ENCODE measurements at regions not wholly inside any gene's neighbourhood (a gene's known extent, or its start where the extent isn't known, plus 50 kb on each side); places are given as distances from the start of the nearest gene placed in this dataset.

DNA sequence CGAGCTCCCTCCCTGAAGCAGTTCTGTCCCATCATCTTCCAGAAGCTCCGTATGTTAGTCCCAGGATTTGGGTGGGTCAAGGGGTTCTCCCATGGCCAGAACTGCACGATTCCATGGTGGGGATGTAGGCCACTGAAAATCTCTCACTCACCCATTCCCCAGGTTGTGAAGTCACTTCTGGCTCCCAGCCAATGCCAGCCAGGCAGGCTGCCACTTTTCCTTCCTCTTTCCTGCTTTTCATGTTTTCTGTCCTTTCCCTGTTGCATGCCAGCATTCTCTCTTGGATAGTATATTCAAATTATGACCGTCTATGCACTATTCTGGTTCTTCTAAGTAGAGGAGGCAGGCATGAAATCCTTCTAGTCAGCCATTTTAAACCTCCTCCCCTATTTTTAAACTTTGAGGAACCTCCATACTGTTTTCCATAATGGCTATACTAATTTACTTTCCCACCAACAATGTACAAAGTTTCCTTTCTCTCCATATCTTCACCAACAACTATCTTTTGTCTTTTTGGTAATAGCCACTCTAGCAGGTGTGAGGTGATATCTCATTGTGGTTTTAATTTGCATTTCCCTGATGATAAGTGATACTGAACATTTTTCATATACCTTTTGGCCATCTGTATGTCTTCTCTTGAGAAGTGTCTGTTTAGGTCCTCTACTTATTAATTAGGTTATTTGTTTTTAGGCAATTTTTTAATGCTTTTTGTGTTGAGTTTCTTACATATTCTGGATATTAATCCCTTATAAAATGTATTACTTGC, 182.1 kb upstream of the TET2 start:
- Mint-ChIP-seq H3K4me1 (ENCODE audit: low read depth) (peaks cover 12% of the 10 kb centered on the region), H3K4me3 (no peak overlapping the region), H3K9me3 (peaks cover 24% of the 10 kb centered on the region), H3K27ac (no peak overlapping the region), H3K36me3 (ENCODE audit: low read depth) (peaks cover 9% of the 10 kb centered on the region), H3K27me3 (ENCODE audit: low read depth) (peaks cover 10% of the 10 kb centered on the region)

DNA sequence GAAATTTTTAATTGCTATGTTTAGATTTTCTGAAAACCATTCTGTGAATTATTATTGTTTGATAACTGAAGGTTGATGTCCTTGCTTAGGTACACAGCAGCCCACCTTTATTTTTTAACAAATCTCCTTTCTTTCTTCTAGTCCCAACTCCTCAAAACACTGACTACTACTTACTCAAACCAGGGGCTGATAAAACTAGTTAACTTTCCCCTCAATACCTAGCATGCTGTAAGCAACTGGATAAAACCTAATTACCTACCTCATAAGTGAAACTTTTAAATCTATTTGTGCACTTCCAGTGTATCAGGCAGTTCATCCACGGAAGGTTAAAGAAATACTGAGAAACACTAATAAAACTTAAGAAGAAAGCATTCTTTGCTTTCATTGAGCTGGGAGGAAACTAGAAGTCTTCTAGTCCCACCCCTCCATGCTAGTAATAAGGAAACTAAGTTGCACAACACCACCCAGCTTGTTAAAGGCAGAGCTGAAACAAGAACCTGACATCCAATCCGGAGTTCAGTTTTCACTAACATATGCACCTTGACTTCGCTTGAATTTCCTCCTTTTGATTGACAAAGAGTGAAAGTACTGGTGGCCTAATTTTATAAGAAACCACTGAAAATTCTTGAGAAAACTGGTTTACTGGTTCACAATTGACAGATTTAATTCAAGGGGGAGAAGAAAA, 180.2 kb upstream of the TET2 start:
- Mint-ChIP-seq H3K27me3 (ENCODE audit: low read depth) (peaks cover 16% of the 10 kb centered on the region), H3K4me1 (ENCODE audit: low read depth) (peaks cover 14% of the 10 kb centered on the region), H3K27ac (peak overlapping the region; percentile 87), H3K36me3 (ENCODE audit: low read depth) (peaks cover 6% of the 10 kb centered on the region), H3K9me3 (peaks cover 16% of the 10 kb centered on the region), H3K4me3 (peak overlapping the region; percentile 76)

DNA sequence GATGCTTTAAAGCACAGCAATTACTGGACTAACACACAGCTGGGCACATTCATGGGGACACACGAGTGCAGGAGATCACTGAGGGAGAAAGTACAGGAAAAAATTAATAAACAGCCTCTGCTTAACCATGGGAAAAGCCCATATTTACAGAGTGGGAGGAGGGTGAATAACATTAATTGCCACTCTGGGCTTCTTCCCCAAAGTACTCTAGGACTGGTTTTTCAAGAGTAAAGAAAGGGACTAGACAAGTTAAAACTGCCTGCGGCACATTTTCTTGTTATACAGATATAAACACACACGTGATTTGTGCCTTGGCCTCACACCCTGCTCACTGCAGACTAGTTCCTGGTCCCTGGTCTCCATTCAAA, 179.7 kb upstream of the TET2 start:
- Mint-ChIP-seq H3K36me3 (ENCODE audit: low read depth) (peaks cover 6% of the 10 kb centered on the region), H3K4me3 (peak overlapping the region; percentile 76), H3K27ac (peak overlapping the region; percentile 87), H3K9me3 (peaks cover 14% of the 10 kb centered on the region), H3K27me3 (ENCODE audit: low read depth) (peaks cover 17% of the 10 kb centered on the region), H3K4me1 (ENCODE audit: low read depth) (peaks cover 14% of the 10 kb centered on the region)

DNA sequence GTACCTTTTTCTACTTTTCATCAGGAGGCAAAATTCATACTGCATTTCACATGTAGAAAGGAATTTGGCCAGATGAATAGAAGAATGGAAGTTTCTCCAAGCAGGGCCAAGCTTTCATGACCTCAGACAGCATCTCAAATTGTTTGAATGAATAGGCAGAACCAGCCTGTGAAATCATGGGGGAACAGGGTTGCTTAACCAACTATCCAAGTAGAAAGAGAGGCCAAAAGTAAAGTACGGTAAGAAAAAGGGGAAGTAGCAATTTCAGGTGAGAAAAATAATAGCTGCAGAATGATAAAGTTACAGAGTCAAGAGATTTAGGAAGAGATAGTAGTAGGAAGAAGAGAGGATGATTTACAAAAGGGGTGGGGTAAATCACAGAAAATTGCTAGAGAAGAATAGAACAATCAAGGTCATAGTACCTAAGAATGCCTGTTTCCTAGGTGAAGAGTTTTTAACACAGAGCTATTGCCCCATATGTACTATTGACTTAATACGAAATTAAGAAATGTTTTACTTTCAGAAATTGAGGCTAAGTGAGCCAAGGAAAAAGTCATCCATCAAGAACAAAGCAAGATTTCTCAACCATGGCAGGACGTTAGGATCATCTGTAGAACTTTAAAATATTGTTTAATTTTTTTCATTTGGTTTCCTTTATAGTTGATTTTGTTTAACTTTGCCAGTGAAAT, 177.1 kb upstream of the TET2 start:
- Mint-ChIP-seq H3K27ac (no peak overlapping the region), H3K4me3 (no peak overlapping the region), H3K4me1 (ENCODE audit: low read depth) (peaks cover 14% of the 10 kb centered on the region), H3K9me3 (no peaks in the 10 kb centered on the region), H3K27me3 (ENCODE audit: low read depth) (peaks cover 17% of the 10 kb centered on the region), H3K36me3 (ENCODE audit: low read depth) (peaks cover 6% of the 10 kb centered on the region)

DNA sequence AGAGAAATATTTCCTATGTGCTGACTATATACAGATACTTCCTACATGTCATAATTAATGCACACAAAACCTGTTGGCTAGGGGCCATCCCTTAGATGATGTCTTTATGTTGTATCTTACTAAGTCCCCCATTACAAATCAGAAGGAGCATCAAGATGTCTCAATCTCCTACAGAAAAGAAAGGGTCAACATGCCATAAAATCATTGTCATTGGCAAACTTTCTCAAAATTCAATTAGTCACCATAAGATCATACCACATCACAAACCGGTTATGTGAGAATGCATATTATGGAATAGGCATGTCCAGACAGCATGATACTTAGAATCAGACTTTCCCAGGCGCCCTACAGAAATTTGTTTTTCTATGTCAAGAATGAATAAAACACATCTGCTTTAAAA, 175.2 kb upstream of the TET2 start:
- peaks cover 6% of the 10 kb centered on the region for H3K36me3 Mint-ChIP-seq (ENCODE audit: low read depth)
- H3K27me3 Mint-ChIP-seq (ENCODE audit: low read depth) = peaks cover 17% of the 10 kb centered on the region
- H3K4me1 Mint-ChIP-seq (ENCODE audit: low read depth) = peaks cover 7% of the 10 kb centered on the region
- H3K27ac Mint-ChIP-seq = no peak overlapping the region
- H3K9me3 Mint-ChIP-seq = no peaks in the 10 kb centered on the region
- H3K4me3 Mint-ChIP-seq = no peak overlapping the region

DNA sequence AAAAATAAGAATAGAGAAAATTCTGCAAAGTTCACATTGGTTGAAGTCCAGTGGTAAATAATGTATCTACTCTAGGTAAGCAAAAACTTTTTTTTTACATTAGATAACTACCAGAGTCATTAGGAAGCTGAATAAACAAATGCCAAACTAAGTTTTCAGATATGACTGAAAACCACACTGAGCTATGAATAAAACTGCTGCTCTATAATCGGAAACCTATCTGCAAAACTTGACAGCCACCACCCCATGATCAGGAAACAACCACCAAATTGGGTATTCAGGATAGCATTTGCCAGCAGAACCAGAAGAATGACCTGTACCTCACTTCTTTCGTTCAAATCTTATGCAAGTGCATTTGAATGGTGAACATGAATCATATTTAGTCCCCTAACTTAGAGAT, 173.0 kb upstream of the TET2 start:
- no peak overlapping the region for H3K27ac Mint-ChIP-seq
- H3K27me3 Mint-ChIP-seq (ENCODE audit: low read depth) = peaks cover 13% of the 10 kb centered on the region
- no peak overlapping the region for H3K4me3 Mint-ChIP-seq
- peaks cover 3% of the 10 kb centered on the region for H3K36me3 Mint-ChIP-seq (ENCODE audit: low read depth)
- H3K4me1 Mint-ChIP-seq (ENCODE audit: low read depth) = peaks cover 2% of the 10 kb centered on the region
- H3K9me3 Mint-ChIP-seq = no peaks in the 10 kb centered on the region

DNA sequence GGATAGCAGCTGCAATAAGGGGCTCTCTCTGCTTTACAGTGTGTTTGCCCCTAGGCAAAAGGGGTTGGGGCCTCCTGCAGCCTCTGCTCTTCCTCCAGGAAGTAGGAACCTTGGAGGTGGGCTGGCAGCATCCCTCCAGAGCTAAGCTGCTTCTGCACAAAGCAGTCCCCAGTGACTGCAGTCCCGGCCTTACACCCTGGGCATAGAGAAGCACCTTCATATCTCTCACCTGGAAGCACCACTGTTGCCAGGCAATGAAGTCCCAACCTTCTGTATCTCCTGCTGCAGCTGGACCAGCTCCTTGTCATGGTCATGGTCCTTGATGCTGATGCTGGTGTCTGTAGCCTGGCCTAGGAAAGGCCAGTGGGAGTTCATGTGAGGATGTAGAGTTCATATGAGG, 171.1 kb upstream of the TET2 start:
- Mint-ChIP-seq H3K4me3 (no peak overlapping the region), H3K27ac (no peak overlapping the region), H3K36me3 (ENCODE audit: low read depth) (no peaks in the 10 kb centered on the region), H3K9me3 (peaks cover 12% of the 10 kb centered on the region), H3K27me3 (ENCODE audit: low read depth) (peaks cover 6% of the 10 kb centered on the region), H3K4me1 (ENCODE audit: low read depth) (peaks cover 2% of the 10 kb centered on the region)

DNA sequence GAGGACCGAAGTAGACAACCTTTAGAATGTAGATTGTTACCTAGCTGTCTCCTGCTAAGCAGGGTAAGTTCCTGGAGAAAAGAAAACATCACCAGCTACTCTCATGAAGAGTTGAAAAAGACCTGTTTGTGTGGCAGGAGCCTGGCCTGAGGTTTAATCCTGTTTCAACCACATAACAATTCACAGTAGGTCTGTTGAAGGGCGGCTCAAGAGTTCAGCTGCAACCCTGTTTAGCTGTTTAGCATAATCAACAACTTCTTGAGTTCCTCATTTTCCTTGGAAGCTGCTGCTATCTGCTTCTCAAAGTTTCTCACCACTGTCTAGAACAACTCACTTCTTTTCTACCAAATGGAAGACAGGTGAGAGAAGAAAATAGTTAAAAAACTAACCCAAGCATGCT, 170.4 kb upstream of the TET2 start:
- no peak overlapping the region for H3K4me3 Mint-ChIP-seq
- no peak overlapping the region for H3K27ac Mint-ChIP-seq
- peaks cover 3% of the 10 kb centered on the region for H3K27me3 Mint-ChIP-seq (ENCODE audit: low read depth)
- H3K4me1 Mint-ChIP-seq (ENCODE audit: low read depth) = no peaks in the 10 kb centered on the region
- no peaks in the 10 kb centered on the region for H3K36me3 Mint-ChIP-seq (ENCODE audit: low read depth)
- H3K9me3 Mint-ChIP-seq = peaks cover 12% of the 10 kb centered on the region

DNA sequence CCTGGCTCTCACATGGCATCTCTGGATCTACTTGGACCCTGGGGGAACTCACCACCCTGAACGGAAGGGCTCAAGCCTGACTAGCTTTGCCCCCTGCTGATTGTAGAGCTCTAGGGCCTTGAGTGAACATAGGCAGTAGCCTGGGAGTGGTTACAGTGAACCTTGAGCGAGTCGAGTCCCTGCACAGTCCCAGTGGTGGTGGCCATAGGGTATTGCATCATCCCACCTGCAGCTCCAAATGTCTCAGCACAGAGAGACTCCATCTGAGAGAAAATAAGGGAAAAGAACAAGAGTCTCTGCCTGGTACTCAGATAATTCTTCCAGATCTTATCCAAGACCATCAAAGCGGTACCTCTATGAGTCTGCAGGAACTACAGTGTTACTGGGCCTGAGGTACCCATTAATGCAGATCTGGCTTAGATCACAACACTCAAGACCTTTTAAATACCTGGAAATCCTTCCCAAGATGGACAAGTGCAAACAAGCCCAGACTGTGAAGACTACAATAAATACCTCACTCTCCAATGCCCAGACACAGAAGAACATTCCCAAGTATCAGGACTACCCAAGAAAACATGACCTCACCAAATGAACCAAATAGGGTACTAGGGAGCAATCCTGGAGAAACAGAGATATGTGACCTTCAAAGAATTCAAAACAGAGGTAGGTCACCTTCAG, 167.5 kb upstream of the TET2 start:
- peaks cover 1% of the 10 kb centered on the region for H3K4me1 Mint-ChIP-seq (ENCODE audit: low read depth)
- H3K27me3 Mint-ChIP-seq (ENCODE audit: low read depth) = peaks cover 3% of the 10 kb centered on the region
- H3K4me3 Mint-ChIP-seq = no peak overlapping the region

DNA sequence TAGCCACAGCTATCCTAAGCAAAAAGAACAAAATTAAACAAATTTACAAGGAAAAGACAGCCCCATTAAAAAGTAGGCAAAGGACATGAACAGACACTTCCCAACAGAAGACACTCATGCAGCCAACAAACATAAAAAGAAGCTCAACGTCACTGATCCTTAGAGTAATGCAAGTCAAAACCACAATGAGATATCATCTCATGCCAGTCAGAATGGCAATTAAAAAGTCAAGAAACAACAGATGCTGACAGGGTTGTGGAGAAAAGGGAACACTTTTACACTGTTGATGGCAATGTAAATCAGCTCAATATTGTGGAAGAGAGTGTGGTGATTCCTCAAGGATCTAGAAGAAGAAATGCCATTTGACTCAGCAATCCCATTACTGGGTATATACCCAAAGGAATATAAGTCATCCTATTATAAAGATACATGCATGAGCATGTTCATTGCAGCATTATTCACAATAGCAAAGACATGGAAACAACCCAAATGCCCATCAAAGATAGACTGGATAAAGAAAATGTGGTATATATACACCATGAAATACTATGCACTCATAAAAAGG, 163.0 kb upstream of the TET2 start:
- H3K9me3 Mint-ChIP-seq = peaks cover 12% of the 10 kb centered on the region
- H3K36me3 Mint-ChIP-seq (ENCODE audit: low read depth) = no peaks in the 10 kb centered on the region

More for the DNA sequence above, 167.5 kb upstream of the TET2 start:
- no peak overlapping the region for H3K27ac Mint-ChIP-seq
- H3K9me3 Mint-ChIP-seq = peaks cover 12% of the 10 kb centered on the region
- H3K36me3 Mint-ChIP-seq (ENCODE audit: low read depth) = no peaks in the 10 kb centered on the region

DNA sequence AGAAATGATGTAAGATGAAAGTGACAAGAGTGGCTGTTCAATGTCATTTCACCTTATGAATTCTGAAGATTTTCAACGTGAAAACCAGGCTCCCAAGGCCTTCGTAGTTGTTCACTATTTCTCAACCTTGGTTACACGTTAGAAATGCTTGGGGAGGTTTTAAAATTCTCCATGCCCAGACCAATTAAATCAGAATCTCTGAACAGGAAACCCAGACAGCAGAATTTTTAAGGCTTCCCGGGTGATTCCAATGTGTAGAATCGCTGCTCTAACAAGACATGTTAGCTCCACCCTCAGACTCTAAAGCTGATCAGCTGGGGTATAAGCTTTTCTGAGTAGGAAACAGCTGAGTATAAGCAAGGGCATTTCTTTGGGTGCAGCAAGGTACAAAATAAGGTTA, 160.4 kb upstream of the TET2 start:
- peaks cover 1% of the 10 kb centered on the region for H3K4me1 Mint-ChIP-seq (ENCODE audit: low read depth)
- H3K27ac Mint-ChIP-seq = no peak overlapping the region
- no peaks in the 10 kb centered on the region for H3K9me3 Mint-ChIP-seq
- no peak overlapping the region for H3K4me3 Mint-ChIP-seq
- peaks cover 11% of the 10 kb centered on the region for H3K27me3 Mint-ChIP-seq (ENCODE audit: low read depth)
- H3K36me3 Mint-ChIP-seq (ENCODE audit: low read depth) = no peaks in the 10 kb centered on the region

More for the DNA sequence above, 163.0 kb upstream of the TET2 start:
- H3K27ac Mint-ChIP-seq = no peak overlapping the region
- peaks cover 4% of the 10 kb centered on the region for H3K27me3 Mint-ChIP-seq (ENCODE audit: low read depth)
- no peak overlapping the region for H3K4me3 Mint-ChIP-seq
- peaks cover 1% of the 10 kb centered on the region for H3K4me1 Mint-ChIP-seq (ENCODE audit: low read depth)

DNA sequence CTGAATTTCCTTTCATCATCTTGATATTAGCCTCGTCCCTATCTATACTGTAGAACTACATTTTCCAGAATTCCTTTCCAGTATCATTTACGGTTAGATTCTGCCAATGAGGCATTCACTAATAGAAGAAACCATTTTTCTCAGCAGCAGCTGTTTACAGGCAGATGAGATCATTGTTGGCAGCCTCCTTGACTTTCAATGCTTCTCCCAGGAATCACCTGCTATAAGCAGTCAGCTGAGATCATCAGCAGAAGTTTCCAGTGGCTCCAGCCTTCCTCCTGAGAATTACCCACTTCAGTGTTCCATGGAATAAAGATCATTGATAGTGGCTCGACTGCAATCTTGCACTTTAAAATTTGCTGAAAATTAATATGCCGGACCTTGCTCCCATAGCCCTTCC, 157.3 kb upstream of the TET2 start:
- no peaks in the 10 kb centered on the region for H3K4me1 Mint-ChIP-seq (ENCODE audit: low read depth)
- peaks cover 7% of the 10 kb centered on the region for H3K27me3 Mint-ChIP-seq (ENCODE audit: low read depth)
- no peak overlapping the region for H3K27ac Mint-ChIP-seq
- H3K9me3 Mint-ChIP-seq = peaks cover 8% of the 10 kb centered on the region
- H3K4me3 Mint-ChIP-seq = no peak overlapping the region
- H3K36me3 Mint-ChIP-seq (ENCODE audit: low read depth) = no peaks in the 10 kb centered on the region

DNA sequence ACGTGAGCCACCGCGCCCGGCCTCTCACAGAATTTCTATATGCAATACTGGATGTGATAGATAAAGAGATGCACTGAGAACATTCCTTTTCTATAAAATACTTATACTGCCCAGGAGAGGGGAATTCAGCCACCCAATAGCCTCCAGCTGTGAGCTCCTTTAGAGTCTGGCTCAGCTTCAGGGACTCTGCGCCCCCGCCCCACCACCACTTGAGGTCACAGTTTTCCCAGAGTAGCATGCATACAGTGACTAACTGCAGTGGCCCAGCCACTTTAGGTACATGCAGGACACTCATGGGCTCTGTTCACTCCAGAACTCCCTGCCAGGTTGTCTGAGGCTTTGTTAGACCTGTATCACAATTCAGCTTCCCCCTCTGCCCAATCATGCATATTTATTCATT, 144.4 kb upstream of the TET2 start:
- H3K27me3 Mint-ChIP-seq (ENCODE audit: low read depth) = no peaks in the 10 kb centered on the region
- no peaks in the 10 kb centered on the region for H3K4me1 Mint-ChIP-seq (ENCODE audit: low read depth)
- H3K4me3 Mint-ChIP-seq = no peak overlapping the region
- no peak overlapping the region for H3K27ac Mint-ChIP-seq
- H3K9me3 Mint-ChIP-seq = no peaks in the 10 kb centered on the region
- H3K36me3 Mint-ChIP-seq (ENCODE audit: low read depth) = no peaks in the 10 kb centered on the region

DNA sequence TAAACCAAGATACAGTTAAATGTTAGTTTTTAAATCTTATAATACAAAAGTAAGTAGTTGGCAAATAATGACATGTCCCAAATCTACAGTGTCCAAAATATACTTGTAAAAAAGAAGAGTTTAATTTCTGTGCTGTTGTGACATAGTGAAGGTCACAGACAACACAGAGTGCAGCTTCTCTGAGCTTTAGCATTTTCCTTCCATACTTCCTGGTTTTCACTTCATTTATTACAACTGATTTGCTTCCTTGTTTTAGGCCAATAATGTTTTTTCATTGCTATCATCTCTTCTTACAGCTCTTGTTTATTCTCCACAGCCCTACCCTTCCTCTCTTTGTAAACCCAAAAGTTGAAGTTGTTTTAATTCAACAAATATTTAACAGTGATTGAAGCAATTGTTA, 132.4 kb upstream of the TET2 start:
- H3K27ac Mint-ChIP-seq = no peak overlapping the region

More for the DNA sequence above, 132.4 kb upstream of the TET2 start:
- Mint-ChIP-seq H3K36me3 (ENCODE audit: low read depth) (no peaks in the 10 kb centered on the region), H3K27me3 (ENCODE audit: low read depth) (peaks cover 10% of the 10 kb centered on the region), H3K4me3 (no peak overlapping the region), H3K9me3 (peaks cover 15% of the 10 kb centered on the region), H3K4me1 (ENCODE audit: low read depth) (no peaks in the 10 kb centered on the region)
